ENCODE measurements at regions not wholly inside any gene's neighbourhood (a gene's known extent, or its start where the extent isn't known, plus 50 kb on each side); places are given as distances from the start of the nearest gene placed in this dataset.

GRCh38 chr10:107585630-107586029 lies 421.1 kb upstream of the SORCS1 start:
- intact Hi-C loops (cut with micrococcal nuclease; ENCODE audit: unreplicated experiment) = no loop called here
- no peaks in the 10 kb centered on the region for H4K20me1 ChIP-seq (ENCODE audit: insufficient read depth, low read length)
- TF ChIP-seq CTCF (conservative IDR thresholded peaks at IDR 0.05; ENCODE audit: low read length) (no peak), EZH2phosphoT487 (IDR thresholded peaks at IDR 0.05; ENCODE audit: borderline replicate concordance, low read depth, low read length) (no peak)
- CTCF ChIA-PET (ENCODE audit: unreplicated experiment) = no interaction called here
- no peak overlapping the region for H3K4me2 ChIP-seq (ENCODE audit: low read length)
- H3K36me3 ChIP-seq (ENCODE audit: insufficient read depth, low read length) = no peaks in the 10 kb centered on the region
- H3K4me3 ChIP-seq (ENCODE audit: low read depth, low read length, poor library complexity, severe bottlenecking) = no peak overlapping the region
- H3K4me1 ChIP-seq (ENCODE audit: insufficient read depth, low read length, poor library complexity, severe bottlenecking) = no peaks in the 10 kb centered on the region
- no peak for DNase-seq (ENCODE audit: low spot score)
- H2AFZ ChIP-seq (ENCODE audit: low read length) = no peak overlapping the region
- H3K9me2 ChIP-seq (ENCODE audit: insufficient read depth, low read length) = no peaks in the 10 kb centered on the region
- H3K27ac ChIP-seq (ENCODE audit: low read depth, low read length, poor library complexity, severe bottlenecking) = no peak overlapping the region
- POLR2A ChIA-PET = no interaction called here
- H3K9me3 ChIP-seq (ENCODE audit: low read length) = no peaks in the 10 kb centered on the region
- H3K79me2 ChIP-seq (ENCODE audit: insufficient read depth, low read depth, low read length) = no peaks in the 10 kb centered on the region
- no TSS peak for BruUV-seq (replicated peaks)

- no peaks in the 10 kb centered on the region for H3K9me3 ChIP-seq (ENCODE audit: low read length)
- H3K36me3 ChIP-seq (ENCODE audit: insufficient read depth, low read length) = no peaks in the 10 kb centered on the region
- ChIA-PET CTCF (ENCODE audit: unreplicated experiment) (no interaction called here), POLR2A (interaction anchor here (0.6 kb wide), 1 partner anchor 64 kb away, joined by 3 read pairs; no protein-coding TSS in a partner anchor)
- no peak for TF ChIP-seq EZH2phosphoT487 (IDR thresholded peaks at IDR 0.05; ENCODE audit: borderline replicate concordance, low read depth, low read length)
- TF ChIP-seq CTCF (conservative IDR thresholded peaks at IDR 0.05; ENCODE audit: low read length) = no peak
- H2AFZ ChIP-seq (ENCODE audit: low read length) = no peak overlapping the region
- no peaks in the 10 kb centered on the region for H3K79me2 ChIP-seq (ENCODE audit: insufficient read depth, low read depth, low read length)
- no peak overlapping the region for H3K27ac ChIP-seq (ENCODE audit: low read depth, low read length, poor library complexity, severe bottlenecking)
- intact Hi-C loops (cut with micrococcal nuclease; ENCODE audit: unreplicated experiment) = no loop called here
- H4K20me1 ChIP-seq (ENCODE audit: insufficient read depth, low read length) = no peaks in the 10 kb centered on the region
- no peaks in the 10 kb centered on the region for H3K9me2 ChIP-seq (ENCODE audit: insufficient read depth, low read length)
- BruUV-seq (replicated peaks) = no TSS peak
- no peak for DNase-seq (ENCODE audit: low spot score)
- H3K4me3 ChIP-seq (ENCODE audit: low read depth, low read length, poor library complexity, severe bottlenecking) = no peak overlapping the region
- H3K4me1 ChIP-seq (ENCODE audit: insufficient read depth, low read length, poor library complexity, severe bottlenecking) = no peaks in the 10 kb centered on the region
- no peak overlapping the region for H3K4me2 ChIP-seq (ENCODE audit: low read length)
Observed at GRCh38 chr10:107583974-107584373, 419.5 kb upstream of the SORCS1 start.

- H3K27ac ChIP-seq (ENCODE audit: low read depth, low read length, poor library complexity, severe bottlenecking) = no peak overlapping the region
- H3K9me3 ChIP-seq (ENCODE audit: low read length) = no peaks in the 10 kb centered on the region
- no peak overlapping the region for H3K4me3 ChIP-seq (ENCODE audit: low read depth, low read length, poor library complexity, severe bottlenecking)
- H3K9me2 ChIP-seq (ENCODE audit: insufficient read depth, low read length) = no peaks in the 10 kb centered on the region
- H3K4me1 ChIP-seq (ENCODE audit: insufficient read depth, low read length, poor library complexity, severe bottlenecking) = no peaks in the 10 kb centered on the region
- no TSS peak for BruUV-seq (replicated peaks)
- DNase-seq (ENCODE audit: low spot score) = no peak
- no peaks in the 10 kb centered on the region for H4K20me1 ChIP-seq (ENCODE audit: insufficient read depth, low read length)
- H2AFZ ChIP-seq (ENCODE audit: low read length) = no peak overlapping the region
- TF ChIP-seq CTCF (conservative IDR thresholded peaks at IDR 0.05; ENCODE audit: low read length) = no peak
- no peak for TF ChIP-seq EZH2phosphoT487 (IDR thresholded peaks at IDR 0.05; ENCODE audit: borderline replicate concordance, low read depth, low read length)
- H3K36me3 ChIP-seq (ENCODE audit: insufficient read depth, low read length) = no peaks in the 10 kb centered on the region
- H3K79me2 ChIP-seq (ENCODE audit: insufficient read depth, low read depth, low read length) = no peaks in the 10 kb centered on the region
- intact Hi-C loops (cut with micrococcal nuclease; ENCODE audit: unreplicated experiment) = no loop called here
- ChIA-PET POLR2A (interaction anchor here (0.9 kb wide), 1 partner anchor 13 kb away, joined by 3 read pairs; no protein-coding TSS in a partner anchor), CTCF (ENCODE audit: unreplicated experiment) (no interaction called here)
- H3K4me2 ChIP-seq (ENCODE audit: low read length) = no peak overlapping the region
Observed at GRCh38 chr10:107579970-107580369, 415.5 kb upstream of the SORCS1 start.

All from OCI-LY7 (cell line).